ENCODE measurements at regions not wholly inside any gene's neighbourhood (a gene's known extent, or its start where the extent isn't known, plus 50 kb on each side); places are given as distances from the start of the nearest gene placed in this dataset.
"Not testable (repeated sequence)": the region's sequence is repeated elsewhere in the genome, so short reads cannot be mapped to it uniquely, and the experiment has no call there.

DNA sequence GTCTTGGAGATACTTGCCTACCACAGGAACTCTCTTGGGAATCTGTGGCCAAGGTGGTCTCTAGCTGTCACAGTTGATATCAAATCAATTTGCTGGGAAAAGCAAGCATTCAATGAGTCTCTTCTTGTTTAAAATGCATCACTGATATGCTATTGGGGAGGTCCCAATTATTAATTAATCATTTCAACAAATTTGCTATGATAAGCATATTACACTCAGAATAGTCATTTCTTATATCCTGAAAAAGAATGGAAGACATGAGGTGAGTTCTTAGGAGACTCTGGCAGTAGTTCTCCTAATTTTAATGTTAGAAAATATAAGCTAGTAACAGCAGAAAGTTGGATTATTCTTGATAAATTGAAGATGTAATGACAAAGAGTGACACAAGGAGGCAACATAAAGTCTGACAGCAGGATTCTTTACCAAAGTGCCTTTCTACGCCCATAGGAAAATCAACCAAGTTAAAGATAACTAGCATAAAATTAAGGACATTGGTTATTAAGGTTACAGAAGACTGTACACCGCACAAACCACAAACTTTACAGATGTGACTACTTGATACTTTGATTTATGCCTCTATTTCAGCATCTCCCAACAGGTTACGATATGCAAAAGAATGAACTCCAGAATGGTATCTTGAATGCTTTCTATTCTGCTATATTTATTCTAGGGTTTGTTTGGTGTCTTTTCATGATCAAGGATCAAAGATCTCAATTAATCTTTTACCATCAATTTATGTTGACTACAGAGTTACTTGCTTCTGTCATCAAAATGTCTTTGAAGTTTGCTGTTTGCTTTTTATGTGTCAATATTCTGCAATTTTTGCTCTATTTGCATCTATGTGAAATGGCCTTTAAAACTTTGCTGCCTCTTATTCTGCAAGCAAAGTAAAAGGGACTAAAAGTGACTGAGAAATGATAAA is 349.6 kb upstream of the CLEC14A start:
- CTCF ChIA-PET, result interaction anchor here (0.7 to 1.5 kb wide), 10 partner anchors 13 to 430 kb away, joined by 3 to 8 read pairs (median 3); partner anchors contain the start of gene CLEC14A
- H3K4me1 Mint-ChIP-seq, result peaks cover 1% of the 10 kb centered on the region
- DNase-seq (ENCODE audit: low spot score) (no peak), ATAC-seq (no peak)
- H3K36me3 Mint-ChIP-seq, result peaks cover 4% of the 10 kb centered on the region; the same call in 1 of the 2 replicates
- H3K27me3 Mint-ChIP-seq (ENCODE audit: low read depth), result peaks cover 39% of the 10 kb centered on the region
- H3K9me3 Mint-ChIP-seq, result peaks cover 8% of the 10 kb centered on the region
- POLR2A ChIA-PET, result no interaction called here
- H3K4me3 Mint-ChIP-seq, result no peak overlapping the region
- no peak overlapping the region for H3K27ac Mint-ChIP-seq
- TF ChIP-seq, protein P1, sequence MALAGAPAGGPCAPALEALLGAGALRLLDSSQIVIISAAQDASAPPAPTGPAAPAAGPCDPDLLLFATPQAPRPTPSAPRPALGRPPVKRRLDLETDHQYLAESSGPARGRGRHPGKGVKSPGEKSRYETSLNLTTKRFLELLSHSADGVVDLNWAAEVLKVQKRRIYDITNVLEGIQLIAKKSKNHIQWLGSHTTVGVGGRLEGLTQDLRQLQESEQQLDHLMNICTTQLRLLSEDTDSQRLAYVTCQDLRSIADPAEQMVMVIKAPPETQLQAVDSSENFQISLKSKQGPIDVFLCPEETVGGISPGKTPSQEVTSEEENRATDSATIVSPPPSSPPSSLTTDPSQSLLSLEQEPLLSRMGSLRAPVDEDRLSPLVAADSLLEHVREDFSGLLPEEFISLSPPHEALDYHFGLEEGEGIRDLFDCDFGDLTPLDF (CRISPR knock-in tag; IDR thresholded peaks at IDR 0.05), result no peak
- no peak for TF ChIP-seq TEAD1 (CRISPR knock-in tag; IDR thresholded peaks at IDR 0.05)
- TF ChIP-seq ZNF219 (CRISPR knock-in tag; IDR thresholded peaks at IDR 0.05; ENCODE audit: borderline replicate concordance), result no peak
- TF ChIP-seq ZNF121 (CRISPR knock-in tag; IDR thresholded peaks at IDR 0.05), result no peak
- peak; percentile 86 for TF ChIP-seq GABPB1 (CRISPR knock-in tag; IDR thresholded peaks at IDR 0.05)
- TF ChIP-seq, protein P2, sequence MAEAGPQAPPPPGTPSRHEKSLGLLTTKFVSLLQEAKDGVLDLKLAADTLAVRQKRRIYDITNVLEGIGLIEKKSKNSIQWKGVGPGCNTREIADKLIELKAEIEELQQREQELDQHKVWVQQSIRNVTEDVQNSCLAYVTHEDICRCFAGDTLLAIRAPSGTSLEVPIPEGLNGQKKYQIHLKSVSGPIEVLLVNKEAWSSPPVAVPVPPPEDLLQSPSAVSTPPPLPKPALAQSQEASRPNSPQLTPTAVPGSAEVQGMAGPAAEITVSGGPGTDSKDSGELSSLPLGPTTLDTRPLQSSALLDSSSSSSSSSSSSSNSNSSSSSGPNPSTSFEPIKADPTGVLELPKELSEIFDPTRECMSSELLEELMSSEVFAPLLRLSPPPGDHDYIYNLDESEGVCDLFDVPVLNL (CRISPR knock-in tag; IDR thresholded peaks at IDR 0.05; ENCODE audit: borderline replicate concordance, low read depth), result no peak
- TF ChIP-seq, protein P3, sequence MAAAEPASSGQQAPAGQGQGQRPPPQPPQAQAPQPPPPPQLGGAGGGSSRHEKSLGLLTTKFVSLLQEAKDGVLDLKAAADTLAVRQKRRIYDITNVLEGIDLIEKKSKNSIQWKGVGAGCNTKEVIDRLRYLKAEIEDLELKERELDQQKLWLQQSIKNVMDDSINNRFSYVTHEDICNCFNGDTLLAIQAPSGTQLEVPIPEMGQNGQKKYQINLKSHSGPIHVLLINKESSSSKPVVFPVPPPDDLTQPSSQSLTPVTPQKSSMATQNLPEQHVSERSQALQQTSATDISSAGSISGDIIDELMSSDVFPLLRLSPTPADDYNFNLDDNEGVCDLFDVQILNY (CRISPR knock-in tag; IDR thresholded peaks at IDR 0.05), result no peak
- no peak for TF ChIP-seq SMAD4 (CRISPR knock-in tag; IDR thresholded peaks at IDR 0.05)
- TF ChIP-seq CREM (CRISPR knock-in tag; IDR thresholded peaks at IDR 0.05), result no peak

DNA sequence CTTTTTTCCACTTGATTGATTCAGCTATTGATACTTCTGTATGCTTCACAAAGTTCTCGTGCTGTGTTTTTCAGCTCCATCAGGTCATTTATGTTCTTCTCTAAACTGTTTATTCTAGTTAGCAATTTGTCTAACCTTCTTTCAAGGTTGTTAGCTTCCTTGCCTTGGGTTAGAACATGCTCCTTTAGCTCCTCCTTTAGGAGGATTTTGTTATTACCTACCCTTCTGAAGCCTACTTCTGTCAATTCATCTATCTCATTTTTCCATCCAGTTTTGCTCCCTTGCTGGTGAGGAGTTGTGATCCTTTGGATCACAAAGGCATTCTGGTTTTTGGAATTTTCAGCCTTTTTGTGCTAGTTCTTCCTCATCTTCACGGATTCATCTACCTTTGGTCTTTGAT is 344.7 kb upstream of the CLEC14A start:
- DNase-seq (ENCODE audit: low spot score); H3K36me3 Mint-ChIP-seq; H3K4me1 Mint-ChIP-seq; H3K27ac Mint-ChIP-seq; H3K4me3 Mint-ChIP-seq; H3K9me3 Mint-ChIP-seq: not testable (repeated sequence)
- ATAC-seq, result peak; percentile 43; the same call in 1 of the 2 replicates
- CTCF ChIA-PET, result interaction anchor here (0.6 to 1.3 kb wide), 9 partner anchors 10 to 697 kb away, joined by 3 to 8 read pairs (median 4); partner anchors contain the start of genes CLEC14A and SSTR1
- POLR2A ChIA-PET, result interaction anchor here (0.8 kb wide), 1 partner anchor 393 kb away, joined by 3 read pairs; the partner anchor contains the start of gene SSTR1
- H3K27me3 Mint-ChIP-seq (ENCODE audit: low read depth), result peaks cover 59% of the 10 kb centered on the region

DNA sequence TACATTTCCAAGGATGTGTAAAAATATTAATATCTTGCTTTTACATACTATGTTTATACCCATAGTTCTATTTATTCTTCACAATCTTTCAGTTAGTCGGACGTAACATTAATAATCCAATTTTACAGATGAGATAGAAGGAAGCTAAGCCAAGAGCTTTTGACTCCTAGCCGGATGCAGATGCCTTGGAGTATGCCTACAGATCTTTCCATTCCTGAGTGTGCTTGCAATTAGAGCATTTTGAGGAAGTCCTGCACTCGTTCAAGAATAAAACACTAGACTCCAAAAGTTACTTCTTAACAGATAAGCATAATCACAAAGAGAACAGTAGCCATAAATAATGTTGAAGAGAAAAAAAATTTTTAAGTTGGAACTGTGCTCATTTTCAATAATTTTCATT is 337.6 kb upstream of the CLEC14A start:
- ATAC-seq, result no peak
- ChIA-PET POLR2A (no interaction called here), CTCF (no interaction called here)
- no peaks in the 10 kb centered on the region; the same call in 1 of the 2 replicates for H3K36me3 Mint-ChIP-seq
- H3K4me1 Mint-ChIP-seq, result no peaks in the 10 kb centered on the region
- no peak overlapping the region for H3K4me3 Mint-ChIP-seq
- no peak for DNase-seq (ENCODE audit: low spot score)
- peaks cover 4% of the 10 kb centered on the region for H3K9me3 Mint-ChIP-seq
- peaks cover 38% of the 10 kb centered on the region for H3K27me3 Mint-ChIP-seq (ENCODE audit: low read depth)
- H3K27ac Mint-ChIP-seq, result no peak overlapping the region
- TF ChIP-seq TEAD1 (CRISPR knock-in tag; IDR thresholded peaks at IDR 0.05) (no peak), SP1 (CRISPR knock-in tag; conservative IDR thresholded peaks at IDR 0.05) (no peak), ETV6 (CRISPR knock-in tag; IDR thresholded peaks at IDR 0.05) (no peak), SMAD3 (CRISPR knock-in tag; IDR thresholded peaks at IDR 0.05; ENCODE audit: borderline replicate concordance) (no peak)

DNA sequence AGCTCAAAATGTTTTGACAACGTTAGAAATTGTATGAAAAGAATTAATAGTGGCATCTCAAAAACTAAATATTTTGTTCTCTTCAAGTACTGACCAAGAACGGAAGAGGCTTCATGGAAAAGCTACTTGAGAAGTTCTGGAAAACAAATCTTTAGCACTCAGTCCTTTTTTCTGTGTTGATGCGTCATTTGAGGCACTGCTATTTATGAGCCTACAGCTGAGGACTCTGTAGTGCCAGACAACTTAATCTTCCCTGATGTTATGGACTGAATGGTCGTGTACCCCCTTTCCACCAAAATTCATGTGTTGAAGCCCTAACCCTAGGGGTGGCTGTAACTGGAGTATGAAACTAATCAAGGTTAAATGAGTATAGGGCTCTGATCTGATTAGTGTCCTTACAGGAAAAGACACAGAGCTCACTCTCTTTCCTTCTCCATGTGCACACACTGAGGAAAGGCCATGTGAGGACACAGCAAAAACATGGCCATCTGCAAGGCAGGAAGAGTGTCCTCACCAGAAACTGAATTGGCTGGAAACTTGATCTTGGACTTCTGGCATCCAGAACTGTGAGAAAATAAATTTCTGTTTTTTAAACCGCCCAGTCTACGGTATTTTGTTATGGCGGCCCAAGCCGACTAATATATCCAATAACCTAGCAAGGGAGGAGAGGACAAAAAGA is 337.0 kb upstream of the CLEC14A start:
- no peak for TF ChIP-seq ZBTB21 (CRISPR knock-in tag; IDR thresholded peaks at IDR 0.05; ENCODE audit: borderline replicate concordance)
- TF ChIP-seq, protein P4, sequence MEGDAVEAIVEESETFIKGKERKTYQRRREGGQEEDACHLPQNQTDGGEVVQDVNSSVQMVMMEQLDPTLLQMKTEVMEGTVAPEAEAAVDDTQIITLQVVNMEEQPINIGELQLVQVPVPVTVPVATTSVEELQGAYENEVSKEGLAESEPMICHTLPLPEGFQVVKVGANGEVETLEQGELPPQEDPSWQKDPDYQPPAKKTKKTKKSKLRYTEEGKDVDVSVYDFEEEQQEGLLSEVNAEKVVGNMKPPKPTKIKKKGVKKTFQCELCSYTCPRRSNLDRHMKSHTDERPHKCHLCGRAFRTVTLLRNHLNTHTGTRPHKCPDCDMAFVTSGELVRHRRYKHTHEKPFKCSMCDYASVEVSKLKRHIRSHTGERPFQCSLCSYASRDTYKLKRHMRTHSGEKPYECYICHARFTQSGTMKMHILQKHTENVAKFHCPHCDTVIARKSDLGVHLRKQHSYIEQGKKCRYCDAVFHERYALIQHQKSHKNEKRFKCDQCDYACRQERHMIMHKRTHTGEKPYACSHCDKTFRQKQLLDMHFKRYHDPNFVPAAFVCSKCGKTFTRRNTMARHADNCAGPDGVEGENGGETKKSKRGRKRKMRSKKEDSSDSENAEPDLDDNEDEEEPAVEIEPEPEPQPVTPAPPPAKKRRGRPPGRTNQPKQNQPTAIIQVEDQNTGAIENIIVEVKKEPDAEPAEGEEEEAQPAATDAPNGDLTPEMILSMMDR (IDR thresholded peaks at IDR 0.05), result no peak
- no peaks in the 10 kb centered on the region; the same call in 1 of the 2 replicates for H3K36me3 Mint-ChIP-seq
- H3K9me3 Mint-ChIP-seq, result peaks cover 4% of the 10 kb centered on the region
- no peaks in the 10 kb centered on the region for H3K4me1 Mint-ChIP-seq
- ChIA-PET CTCF (no interaction called here), POLR2A (no interaction called here)
- ATAC-seq, result no peak
- no peak overlapping the region for H3K27ac Mint-ChIP-seq
- DNase-seq (ENCODE audit: low spot score), result no peak
- no peak overlapping the region for H3K4me3 Mint-ChIP-seq
- peaks cover 36% of the 10 kb centered on the region for H3K27me3 Mint-ChIP-seq (ENCODE audit: low read depth)

Measured in WTC11 (cell line).